Activated CD8-positive, alpha-beta memory T cell treated with anti-CD3 and anti-CD28 coated beads for 1 hour (primary cell): ENCODE measurements at regions not wholly inside any gene's neighbourhood (a gene's known extent, or its start where the extent isn't known, plus 50 kb on each side); places are given as distances from the start of the nearest gene placed in this dataset.
"Not testable (repeated sequence)": the region's sequence is repeated elsewhere in the genome, so short reads cannot be mapped to it uniquely, and the experiment has no call there.

Experiments
- DNase-seq, 2 donors: peaks; one replicate each; pipeline ENCODE4 v3.0.0-alpha.2; 2020; ENCODE audit warnings: low read depth in 1 of 2; ENCODE audit errors: extremely low read depth in 1 of 2

DNA sequence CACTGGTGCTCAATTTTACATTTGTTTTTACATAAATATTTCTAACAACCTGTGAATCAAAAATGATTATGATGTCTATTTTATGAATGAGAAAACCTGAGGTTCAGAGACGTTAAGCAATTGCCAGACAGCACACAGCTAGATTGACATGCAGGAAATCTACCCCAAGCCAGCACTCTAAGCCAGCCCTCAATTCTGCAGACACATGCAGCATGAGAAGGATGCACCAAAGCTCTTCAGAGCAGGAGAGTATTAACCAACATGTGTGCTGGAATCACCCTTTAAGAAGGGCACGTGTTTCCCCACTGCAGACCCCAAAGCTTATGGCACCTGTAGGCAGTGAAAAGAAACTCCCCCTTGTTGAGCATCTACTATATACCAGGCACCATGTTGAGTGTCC lies 126.1 kb upstream of the ARHGEF3 start:
- no peak for DNase-seq

DNA sequence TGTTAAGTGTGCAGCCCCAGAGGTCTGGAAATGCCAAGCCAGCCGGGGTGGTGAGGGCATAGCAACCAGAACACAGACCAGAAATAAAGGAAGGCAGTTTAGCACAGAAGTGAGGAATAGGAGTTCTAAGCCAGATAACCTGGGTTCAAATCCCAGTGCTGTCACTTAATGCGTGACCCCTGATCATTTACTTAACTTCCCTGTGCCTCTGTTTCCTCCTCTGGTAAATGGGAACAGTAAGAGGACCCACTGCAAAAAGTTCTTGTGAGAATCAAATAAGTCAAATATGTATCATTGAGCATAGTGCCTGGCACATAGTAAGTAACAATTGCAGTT lies 125.2 kb upstream of the ARHGEF3 start:
- no peak for DNase-seq

DNA sequence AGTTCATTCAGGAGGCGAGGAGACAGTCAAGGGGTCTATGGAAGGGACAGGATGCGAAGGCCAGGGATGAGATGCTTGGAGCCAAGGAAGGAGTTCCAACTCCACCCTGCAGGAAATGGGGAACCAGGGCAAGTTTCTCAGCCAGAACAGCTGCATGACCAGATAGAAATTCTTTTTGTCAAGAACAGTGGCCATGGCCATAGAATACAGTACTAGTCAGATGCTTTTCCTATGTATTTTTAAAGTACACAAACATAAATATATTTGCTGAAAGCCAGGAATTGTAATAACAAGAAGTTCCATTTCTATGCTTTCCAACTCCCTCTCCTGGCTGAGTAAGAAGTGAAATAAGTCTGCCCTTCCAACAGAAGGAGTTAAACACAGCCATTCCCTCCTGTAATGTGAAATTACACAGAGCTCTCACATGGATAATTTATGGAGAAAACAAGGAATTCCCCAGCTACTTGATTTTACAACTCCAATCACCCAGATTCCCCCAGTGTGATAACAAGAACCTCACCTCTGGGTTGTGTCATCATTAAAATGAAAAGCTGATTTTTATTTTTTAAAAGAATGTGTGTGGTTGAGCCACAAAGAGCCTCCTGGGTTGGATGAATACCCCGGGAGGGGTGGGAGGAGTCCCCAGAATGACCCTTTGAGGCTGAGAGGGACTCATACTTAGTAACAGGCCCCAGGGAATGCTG lies 124.6 kb upstream of the ARHGEF3 start:
- DNase-seq = no peak

DNA sequence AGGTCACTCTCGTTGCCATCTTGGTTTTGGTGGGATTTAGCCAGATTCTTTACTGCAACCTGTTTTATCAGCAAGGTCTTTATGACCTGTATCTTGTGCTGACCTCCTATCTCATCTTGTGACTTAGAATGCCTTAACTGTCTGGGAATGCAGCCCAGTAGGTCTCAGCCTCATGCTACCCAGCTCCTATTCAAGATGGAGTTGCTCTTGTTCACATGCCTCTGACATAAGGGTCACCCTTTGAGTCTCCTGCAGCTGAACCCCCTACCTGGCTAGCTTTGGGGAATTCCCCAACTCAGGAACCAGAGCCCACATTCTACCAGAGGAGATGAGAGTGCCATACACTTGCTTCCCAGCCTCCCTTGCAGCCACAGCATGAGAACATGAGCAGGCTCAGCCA lies 123.0 kb upstream of the ARHGEF3 start:
- not testable (repeated sequence) for DNase-seq

DNA sequence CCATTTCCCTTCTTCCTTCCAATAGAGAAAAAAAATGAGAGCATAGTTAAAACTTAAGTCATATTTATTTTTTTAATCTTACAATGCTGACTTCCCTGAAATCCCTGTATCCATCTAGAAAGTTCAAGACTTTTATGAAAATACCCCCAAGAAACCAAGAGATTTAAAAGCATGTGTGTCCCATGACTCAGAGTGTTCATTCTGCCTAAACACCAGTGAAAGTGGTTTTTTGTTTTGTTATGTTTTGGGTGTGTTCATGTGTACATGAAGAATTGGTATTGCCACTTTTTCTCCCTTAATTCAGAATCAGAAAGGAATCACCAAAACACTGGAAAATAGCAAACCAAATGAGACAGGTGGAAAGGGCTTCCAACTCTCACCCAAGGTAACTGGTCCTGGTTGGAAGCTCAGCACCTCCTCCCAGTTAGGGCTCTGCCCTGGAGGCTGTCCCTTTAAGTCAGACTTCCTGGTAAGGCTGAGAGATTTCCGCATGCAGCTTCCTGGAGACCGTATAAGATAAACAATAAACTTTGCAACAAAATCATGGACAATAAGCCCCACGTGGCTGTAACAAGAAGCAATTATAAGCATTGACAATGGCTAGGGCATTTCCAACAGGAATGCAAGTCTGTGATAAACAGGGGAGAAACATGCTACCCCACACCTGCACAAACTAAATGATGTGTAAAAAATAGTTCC lies 121.9 kb upstream of the ARHGEF3 start:
- DNase-seq = peak in 1 of 2 donors; percentile 14

DNA sequence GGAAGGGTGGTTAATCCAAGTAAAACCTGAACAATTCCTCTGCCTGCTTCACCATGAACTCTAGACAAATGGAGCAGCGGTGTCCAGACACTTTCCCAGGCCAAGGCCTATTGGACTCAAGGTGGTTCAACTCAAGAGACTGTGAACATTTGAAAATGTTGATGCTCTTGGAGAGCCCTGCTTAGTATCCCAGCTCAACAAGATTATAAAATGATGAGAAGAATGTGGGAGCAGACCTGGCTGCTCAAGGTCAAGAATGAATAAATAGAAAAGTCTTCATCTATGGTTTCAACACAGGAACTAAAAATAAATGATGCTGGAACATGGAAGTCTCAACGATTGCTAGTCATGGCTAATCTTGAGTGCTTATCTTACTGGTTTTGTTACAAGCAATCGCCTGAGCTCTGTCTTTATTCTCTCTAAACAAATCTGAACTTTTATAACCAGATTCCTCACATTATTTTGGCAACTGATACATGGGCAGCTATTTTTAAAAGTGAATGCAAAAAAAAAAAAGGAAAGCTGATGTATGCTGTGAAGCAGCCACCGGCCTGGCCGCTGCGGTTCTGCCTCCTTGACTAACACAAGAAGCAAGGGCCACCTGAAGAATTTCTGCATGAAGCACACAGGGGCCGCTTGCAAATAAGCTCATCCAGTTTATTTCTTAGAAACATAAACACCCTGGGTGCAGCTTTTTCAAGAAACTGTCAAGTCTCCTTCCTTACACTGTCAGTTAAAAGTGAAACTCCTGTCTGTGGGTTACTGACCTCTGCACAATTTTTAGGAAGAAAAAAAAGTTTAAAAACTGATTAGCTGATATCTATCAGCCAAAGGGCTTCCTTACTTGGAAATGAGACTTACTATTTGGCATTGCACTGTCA lies 120.1 kb upstream of the ARHGEF3 start:
- no peak for DNase-seq

DNA sequence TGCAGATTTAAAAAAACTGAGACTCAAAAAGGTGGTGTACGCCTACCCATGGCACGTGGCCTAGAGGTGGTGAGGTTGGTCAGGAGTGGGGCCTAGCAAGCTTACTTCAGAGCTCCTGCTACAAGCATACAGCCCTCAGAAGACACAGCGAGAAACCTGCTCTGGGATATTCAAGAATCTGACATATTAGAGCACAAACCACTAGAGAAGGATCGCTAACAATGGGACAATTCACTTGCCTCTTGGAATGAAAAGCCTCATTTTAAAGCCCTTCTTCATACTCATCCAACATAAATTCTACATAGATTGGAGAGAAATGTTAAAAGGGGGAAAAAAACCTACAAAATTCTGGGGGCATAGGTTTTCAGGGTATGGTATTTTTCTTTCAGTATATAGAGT lies 118.0 kb upstream of the ARHGEF3 start:
- no peak for DNase-seq

DNA sequence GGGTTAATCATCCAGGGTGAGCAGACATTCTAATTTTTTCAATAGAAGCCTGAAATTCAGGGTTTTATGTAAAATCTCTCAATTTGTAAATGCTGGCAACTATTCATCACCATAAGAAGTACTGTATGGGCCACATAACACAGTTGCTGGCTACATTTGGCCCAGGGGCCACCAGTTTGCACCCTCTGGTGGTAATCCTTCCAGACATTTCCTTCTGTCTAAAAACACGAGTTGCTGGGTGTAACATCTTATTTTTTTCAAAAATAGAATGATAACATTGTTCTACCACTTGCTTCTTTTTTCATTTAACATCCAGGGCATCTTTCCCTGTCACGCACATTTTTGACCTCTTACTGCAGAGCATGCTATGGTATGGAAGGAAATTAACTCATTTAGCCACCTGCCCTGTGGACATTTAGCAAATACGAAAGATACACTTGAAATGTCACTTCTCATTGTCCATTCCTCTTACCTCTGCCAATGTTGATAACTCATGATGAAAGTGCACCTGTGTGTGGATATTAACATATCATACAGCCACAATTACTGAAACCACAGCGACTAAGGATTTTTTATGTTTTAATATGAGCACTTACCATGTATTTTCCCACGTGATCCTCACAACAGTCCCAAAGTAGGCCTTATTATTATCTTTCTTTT lies 117.5 kb upstream of the ARHGEF3 start:
- no peak for DNase-seq

DNA sequence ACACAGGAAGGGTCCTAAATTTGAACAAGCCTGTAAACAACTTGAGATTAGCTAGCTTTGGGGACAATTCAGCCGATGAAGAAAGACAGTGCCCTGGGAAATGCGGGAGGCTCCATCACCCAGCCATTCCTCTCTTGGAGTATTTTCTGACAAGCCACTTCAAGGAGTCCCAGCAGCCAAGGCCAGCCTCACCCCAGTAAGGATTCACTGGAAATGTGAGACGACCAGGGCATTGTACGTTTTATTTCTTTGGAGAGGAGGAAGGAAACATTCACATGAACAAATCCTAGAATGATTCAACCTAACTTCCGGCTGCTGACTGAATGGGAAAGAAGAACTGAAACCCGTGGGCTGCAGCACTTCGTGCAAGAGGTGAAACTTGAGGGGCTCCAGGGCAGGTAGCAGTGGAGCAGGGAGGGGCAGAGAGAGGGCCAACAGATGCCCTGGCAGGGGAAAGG lies 116.4 kb upstream of the ARHGEF3 start:
- no peak for DNase-seq

DNA sequence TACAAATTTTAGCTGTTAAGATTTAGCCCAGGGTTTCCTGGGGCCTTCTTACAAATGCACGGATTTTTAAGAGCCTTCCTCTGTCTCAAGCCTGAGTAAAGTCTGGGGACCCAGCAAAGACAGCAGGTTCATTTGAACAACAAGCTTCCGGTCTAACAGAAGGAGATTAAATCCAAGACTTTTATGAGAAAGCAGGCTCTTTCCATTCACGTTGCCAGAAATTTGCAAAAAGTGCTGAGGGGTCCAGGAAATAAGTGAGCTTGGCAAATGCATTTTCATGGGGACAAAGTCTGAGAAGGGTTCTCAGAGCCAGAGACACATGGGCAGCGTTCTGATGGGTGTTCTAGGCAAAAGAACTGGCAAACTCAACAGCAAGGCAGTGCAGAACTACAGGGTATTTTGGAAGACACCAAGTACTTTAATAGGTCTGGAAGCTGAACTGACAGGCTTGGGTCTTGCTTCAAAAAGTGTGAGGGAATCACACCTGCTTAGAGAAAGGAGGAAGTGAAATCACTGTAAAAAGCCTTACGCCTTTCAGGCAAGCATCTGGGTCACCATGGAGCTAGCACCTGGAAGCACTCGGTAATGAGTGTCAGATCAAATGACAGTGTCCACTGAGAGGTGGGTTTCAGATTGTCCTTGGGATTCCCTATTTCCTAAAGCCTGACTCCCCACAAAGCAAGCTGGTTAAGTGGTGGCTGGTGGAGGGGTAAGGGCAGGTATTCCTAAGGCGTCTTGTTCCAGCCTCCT lies 115.8 kb upstream of the ARHGEF3 start:
- DNase-seq = no peak

DNA sequence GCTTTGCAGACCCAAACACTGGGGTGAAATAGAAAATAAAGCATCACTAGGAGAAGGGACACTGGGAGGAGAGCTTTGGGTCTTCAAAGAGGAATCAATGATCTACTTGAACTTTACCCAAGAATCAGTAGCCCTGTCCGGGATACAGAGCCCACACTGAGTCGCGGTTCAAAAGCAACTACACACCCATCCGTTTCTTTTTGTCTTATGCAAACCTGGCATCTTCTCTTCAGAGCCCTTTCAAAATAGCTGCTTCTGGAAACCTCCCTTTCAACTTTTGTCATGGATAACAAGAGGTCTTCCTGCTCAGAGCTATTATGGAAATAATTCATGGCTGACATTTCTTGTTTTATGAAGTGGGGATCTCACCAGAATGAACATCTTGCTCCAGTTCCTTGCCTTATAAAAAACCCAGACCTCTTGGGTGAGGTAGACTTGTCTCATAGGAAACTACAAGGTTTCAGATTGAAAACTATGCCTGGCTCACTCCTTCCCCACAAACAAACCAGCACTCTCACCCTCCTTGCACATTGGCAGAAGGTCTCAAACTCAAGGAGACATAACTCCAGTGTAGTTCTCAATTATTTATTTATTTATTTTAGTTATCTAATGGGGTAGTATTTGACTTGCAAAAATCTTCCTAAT lies 115.1 kb upstream of the ARHGEF3 start:
- DNase-seq = no peak

DNA sequence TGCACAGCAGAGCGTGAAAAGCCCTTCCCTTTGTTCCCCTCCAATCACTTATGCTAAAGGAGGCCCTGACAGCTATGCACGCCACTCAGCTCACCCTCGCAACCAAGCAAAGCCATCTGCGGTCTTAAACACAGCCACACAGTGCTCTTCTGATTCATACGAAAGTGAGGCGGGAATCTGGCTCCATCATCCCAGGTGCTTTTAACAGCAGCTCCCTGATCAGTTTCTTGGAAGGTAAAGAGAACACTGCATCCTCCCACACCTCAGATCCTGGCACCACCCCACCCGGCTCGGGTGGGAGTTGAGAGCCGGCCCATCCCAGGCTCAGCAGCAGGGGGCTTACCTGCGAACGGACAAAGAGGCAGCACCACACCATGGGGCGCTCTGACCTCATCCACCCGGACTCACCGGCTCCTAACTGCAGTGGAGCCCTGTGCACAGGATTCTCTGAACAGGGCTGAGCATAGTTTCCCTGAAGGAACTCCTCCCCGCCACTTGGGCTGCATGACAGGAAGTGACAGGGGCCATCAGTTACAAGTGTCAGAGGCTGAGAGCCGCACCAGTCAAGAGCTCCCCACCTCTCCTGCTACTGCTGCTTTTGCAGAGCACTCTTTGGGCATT lies 114.3 kb upstream of the ARHGEF3 start:
- peak; percentile 39 to 50 for DNase-seq

DNA sequence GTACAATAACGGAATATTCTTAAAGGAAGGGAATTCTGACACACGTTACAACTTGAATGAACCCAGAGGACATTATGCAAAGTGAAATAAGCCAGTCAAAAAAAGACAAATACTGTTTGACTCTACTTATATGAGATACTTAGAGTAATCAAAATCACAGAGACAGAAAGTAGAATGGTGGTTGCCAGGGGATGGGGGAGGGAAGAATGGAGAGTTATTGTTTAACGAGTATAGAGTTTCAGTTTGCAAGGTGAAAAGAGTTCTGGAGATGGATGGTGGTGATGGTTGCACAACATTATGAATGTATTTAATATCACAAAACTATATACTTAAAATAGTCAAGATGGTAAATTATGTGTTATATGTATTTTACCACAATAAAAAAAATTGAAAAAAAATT lies 112.9 kb upstream of the ARHGEF3 start:
- no peak for DNase-seq

DNA sequence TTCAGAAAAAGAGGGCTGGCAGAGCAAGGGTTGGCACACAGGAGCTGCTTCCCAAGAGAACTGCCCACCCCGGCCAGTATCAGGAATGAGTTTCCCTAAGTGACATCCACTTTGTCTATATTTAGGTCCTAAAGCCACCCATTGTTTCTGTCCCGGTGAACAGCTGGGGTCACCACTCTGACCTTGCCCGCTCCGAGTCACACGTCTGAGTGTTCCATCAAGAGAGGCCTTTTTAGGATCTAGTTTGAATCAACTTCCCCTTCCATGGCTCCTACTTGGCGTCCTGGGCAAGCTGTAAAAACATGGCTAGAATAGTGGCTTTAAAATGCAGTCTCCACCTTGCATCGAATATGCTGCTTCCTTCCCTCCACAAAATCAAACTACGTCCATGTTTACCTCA lies 109.6 kb upstream of the ARHGEF3 start:
- DNase-seq = no peak

DNA sequence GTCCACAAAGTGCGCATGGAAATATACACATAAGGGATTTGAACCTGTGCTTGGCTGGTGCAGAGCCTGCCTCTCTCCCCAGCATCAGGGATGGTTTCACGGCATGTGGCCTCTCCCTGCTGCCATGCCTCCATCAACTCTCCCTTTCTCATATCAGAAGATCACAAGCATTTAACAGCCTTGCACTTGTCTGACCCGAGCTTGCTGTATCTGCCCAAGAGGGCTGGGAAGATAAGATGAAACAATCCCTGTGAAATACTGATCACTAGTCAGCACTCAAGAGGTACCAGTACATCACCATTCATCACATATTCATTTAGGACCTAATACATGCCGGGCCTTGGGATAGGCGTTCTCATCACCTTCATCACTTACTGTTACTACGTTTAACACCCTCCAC lies 107.6 kb upstream of the ARHGEF3 start:
- DNase-seq = no peak

DNA sequence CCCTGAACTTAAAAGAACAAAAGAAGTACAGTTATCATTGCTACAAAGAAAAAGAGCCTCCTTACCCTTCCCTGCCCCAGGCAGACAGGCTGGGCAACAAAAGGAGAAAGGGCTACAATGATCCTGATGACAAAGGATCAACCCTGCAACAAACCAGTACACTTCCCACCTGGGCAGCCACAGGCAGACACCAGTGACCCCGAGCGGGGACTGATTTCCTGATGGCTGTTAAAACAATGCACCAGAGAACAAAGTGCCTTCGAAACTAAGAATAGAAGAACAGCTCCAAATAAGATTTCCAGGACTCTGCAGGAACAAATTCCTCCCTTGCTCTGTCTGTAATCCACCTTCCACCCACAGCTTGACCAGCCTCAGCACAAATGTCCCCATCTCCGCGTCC lies 106.3 kb upstream of the ARHGEF3 start:
- DNase-seq = no peak

DNA sequence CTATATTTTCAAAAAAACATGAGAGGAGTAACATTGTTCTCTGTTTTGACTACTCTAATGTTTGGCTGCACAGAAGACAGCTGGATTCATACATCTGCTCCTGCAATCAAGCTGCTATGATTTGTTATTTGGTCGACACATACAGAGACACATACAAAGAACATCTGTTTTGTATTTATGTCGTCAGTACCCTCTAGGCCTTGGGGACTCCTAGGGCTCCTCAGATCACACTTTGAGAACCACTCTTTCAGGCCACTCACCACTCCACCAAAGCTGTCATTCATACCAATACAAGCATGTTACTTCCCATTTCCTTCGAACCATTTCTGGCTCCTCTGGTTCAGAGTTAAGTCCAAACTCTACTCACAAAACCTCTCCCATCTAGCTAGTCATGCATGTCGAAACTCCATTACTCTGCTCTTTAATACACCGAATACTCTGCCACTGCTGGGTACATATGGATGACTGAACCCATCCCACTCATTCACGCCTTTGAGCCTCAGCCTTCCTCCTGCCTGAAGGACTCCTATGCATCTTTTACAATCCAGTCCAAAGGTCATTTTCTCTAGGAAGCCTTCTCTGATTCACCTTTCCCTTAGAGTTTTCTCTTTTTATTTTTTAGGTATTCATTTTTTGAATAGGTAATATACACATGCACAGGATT lies 102.9 kb upstream of the ARHGEF3 start:
- DNase-seq = no peak

DNA sequence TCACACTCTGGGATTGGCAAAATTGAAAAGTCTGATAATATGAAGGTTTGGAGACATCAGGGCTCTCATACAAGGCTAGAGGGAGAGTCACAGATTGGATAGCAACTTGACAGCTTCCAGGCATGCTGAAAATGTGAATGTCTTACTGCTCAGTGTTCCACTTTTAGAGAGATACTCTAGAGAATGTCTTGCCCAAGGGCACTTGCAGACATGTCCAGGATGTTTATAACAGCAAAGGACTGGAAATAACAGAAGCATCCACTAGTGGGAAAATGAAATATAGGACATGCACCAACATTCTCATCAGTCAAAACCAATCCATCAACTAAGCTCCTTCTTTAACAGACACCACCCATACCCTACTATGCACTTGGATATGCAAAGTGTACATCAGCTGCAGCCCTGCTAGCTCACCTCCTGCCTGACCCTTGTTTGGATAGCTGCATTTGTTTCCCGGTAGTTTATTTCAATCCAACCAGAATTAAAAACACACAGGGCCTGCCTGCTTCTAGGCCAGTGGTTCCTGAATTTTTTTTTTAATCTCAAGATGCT lies 101.6 kb upstream of the ARHGEF3 start:
- no peak for DNase-seq
